Stimulated activated CD8-positive, alpha-beta memory T cell treated with anti-CD3 and anti-CD28 coated beads, Interleukin-15, amount 100 ng/mL, for 48 hours (primary cell): ENCODE measurements at regions not wholly inside any gene's neighbourhood (a gene's known extent, or its start where the extent isn't known, plus 50 kb on each side); places are given as distances from the start of the nearest gene placed in this dataset.
"Not testable (repeated sequence)": the region's sequence is repeated elsewhere in the genome, so short reads cannot be mapped to it uniquely, and the experiment has no call there.

ENCODE experiments used
- DNase-seq, 2 donors: peaks; one replicate each; pipeline ENCODE4 v3.0.0-alpha.2; 2020; ENCODE audit warnings: low read depth in 2 of 2

GRCh38 chr3:104245261-104245660 is 1121.4 kb upstream of the ALCAM start:
- no peak for DNase-seq

DNA sequence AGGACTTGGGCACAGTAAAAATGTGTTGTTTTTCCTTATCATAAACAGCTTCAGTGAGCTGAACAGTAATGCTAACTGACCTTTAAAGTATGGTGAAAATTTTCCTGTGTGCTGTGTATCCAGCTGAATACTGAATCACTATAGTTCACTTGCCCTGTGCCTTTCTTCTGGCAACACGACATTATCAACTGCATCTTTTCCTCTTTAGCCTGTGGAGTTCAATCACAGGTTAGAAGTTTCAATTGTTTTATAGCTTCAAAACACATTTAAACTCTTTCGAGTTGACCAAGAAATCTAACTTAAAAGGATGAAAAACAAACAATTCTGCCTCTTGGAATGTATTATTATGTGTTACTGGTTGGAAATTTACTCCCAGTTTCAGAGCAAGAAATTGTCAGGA is 1120.7 kb upstream of the ALCAM start:
- DNase-seq = no peak

GRCh38 chr3:104257486-104257885 is 1109.2 kb upstream of the ALCAM start:
- no peak for DNase-seq

- no peak for DNase-seq
Observed at GRCh38 chr3:104263477-104263876, 1103.2 kb upstream of the ALCAM start.

- DNase-seq = not testable (repeated sequence)
Observed at GRCh38 chr3:104266219-104266618, 1100.5 kb upstream of the ALCAM start.

GRCh38 chr3:104269771-104270170 is 1096.9 kb upstream of the ALCAM start:
- no peak for DNase-seq

- no peak for DNase-seq
Observed at GRCh38 chr3:104273046-104273649, 1093.6 kb upstream of the ALCAM start.

- DNase-seq = no peak
Observed at GRCh38 chr3:104275199-104275598, 1091.5 kb upstream of the ALCAM start.

DNA sequence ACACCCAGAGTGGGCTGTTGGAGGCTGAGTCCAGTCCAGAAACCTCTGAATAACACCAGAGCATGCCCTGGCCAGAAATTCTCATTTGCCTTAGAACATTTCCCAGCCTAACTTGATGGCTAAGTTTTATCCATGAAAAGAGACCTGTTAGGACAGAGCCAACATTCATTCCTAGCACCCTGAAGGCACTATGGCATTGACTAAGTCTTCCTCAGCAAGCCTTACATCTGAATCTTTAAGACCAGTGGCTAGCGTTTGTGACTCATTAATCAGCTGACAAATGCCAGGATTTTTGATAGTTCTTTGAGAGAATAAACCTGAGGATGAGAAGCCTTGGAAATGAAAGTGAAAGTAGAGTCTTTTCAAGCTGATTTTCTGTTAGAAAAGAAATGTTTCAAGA is 1087.1 kb upstream of the ALCAM start:
- DNase-seq = no peak

GRCh38 chr3:104281713-104282112 is 1085.0 kb upstream of the ALCAM start:
- no peak for DNase-seq

DNA sequence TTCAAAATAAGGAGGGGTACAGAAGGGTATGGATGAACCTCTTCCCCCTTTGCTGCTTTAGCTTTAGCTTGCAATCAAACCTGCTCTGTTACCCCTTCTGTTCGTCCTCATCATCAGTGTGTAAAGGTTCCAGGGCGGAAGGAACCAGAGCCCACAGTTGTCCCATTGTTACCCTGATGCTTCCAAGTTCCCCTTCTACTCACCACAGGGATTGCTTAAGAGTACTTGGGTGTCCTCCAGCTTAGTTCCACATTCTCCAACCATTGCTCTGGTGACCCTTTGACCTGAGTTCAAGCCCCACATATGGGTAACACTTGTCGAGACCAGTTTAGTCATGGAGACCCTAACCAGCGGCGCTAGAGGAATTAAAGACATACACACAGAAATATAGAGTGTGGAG is 1080.1 kb upstream of the ALCAM start:
- DNase-seq = no peak

DNA sequence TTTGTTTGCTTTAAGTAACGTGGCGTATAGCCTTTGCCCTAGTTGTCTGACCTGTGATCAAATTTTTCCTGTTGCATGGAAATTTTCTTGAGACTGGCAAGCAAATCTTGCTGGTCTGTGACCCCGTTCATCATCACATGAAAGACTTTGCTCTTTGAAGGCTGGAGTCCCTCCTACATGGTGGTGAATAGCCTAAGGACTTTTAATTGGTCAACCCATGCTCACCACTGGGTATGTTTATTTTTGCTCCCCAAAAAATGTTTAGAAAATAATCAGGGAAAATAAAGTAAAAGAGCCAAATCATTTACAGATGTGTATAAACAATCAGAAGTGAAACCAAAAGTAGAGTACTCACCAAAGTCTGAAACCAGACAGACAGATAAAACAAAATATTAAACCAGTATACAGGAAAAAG is 1075.3 kb upstream of the ALCAM start:
- no peak for DNase-seq

DNA sequence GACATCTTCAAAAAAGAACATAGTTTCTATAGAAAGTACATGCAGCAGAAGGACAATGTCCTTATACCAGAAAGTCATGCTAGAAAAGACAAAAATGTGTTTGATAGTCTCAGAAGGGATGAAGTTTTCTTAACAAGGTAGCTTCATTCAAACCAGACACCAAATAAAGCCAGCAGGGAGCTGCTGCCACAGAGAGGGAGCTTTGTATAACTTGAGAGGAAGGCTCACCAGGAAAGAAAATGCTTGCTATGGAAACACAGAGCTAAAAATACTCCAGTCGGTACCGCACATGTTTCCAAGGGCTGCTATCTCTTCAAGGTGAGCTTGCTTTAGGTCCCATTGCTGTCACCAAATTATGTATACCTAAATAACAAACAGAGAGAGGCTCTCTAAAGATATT is 1074.8 kb upstream of the ALCAM start:
- no peak for DNase-seq

DNA sequence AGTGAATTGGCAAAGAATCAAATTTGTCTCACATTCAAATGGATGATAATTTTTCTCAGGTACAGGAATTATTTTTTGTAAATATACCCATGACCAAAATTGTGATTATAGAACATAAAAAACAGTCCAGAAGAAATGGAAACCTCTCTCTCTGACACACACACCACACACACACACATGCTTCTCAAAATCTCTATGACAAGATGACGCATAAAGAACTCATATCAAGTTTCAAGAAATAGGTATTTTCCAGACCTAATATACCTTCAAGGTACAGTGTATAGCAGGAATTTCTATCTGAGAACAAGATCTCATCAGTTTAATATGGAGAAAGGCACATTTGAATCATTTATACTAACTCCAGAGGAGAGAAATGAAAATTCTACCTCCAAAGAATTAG is 1069.1 kb upstream of the ALCAM start:
- DNase-seq = no peak

- DNase-seq = no peak
Observed at GRCh38 chr3:104298662-104299061, 1068.0 kb upstream of the ALCAM start.

GRCh38 chr3:104316118-104316517 is 1050.6 kb upstream of the ALCAM start:
- DNase-seq = no peak

GRCh38 chr3:104323226-104323625 is 1043.5 kb upstream of the ALCAM start:
- DNase-seq = no peak

DNA sequence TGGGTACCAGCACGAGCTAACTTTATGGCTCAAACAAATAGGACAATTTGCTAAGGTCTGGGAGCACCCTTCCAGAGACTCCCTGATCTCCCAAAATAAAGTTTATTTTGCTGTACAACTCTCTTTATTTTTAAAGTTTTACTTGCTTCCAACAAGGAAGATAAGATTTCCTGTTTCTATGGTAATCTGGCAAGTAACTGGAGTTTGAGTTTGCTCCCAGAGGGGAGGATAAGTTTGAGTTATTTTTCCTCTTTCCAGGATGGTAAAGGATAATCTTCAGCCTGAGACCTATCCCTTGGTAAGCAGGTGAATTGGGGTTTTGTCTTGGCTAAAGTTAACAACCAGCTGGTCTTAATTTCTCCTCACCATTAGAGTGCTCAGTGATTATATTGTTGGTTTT is 1019.4 kb upstream of the ALCAM start:
- DNase-seq = no peak

- DNase-seq = no peak
Observed at GRCh38 chr3:104349836-104350235, 1016.9 kb upstream of the ALCAM start.

GRCh38 chr3:104353951-104354350 is 1012.8 kb upstream of the ALCAM start:
- DNase-seq = no peak

- DNase-seq = no peak
Observed at GRCh38 chr3:104359546-104359945, 1007.2 kb upstream of the ALCAM start.

DNA sequence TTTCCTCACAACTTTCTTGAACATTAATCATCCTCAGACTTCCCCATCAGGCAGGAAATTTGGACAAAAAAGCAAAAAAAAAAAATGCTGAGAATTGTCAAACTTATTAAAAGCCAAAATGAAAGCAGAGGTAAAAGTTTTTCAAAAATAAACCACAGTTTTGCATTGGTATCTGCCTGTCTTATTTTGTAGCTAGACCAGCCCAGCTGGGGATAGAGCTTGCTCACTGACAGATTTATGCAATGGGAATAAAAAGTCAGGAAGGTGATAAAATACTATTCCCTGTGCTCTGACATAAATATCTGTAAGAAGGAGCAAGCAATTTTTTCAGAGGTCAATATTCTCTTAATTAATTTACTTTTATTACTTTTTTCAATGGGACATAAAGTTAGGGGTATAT is 1006.7 kb upstream of the ALCAM start:
- DNase-seq = no peak

DNA sequence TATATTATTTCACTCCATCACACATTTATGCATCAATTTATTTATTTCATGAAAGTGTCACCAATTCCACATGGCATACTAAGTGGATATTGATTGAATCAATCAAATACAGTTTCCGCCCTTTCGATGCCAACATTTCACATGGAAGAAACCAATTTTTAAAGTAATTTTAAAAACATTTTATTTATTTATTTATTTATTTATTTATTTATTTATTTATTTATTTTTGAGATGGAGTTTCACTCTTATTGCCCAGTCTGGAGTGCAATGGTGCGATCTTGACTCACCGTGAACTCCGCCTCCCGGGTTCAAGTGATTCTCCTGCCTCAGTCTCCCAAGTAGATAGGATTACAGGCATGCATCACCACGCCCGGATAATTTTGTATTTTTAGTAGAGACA is 1005.0 kb upstream of the ALCAM start:
- DNase-seq = not testable (repeated sequence)

GRCh38 chr3:104362319-104362718 is 1004.4 kb upstream of the ALCAM start:
- DNase-seq = no peak
